Neural cell (in vitro differentiated cells): ENCODE measurements at regions not wholly inside any gene's neighbourhood (a gene's known extent, or its start where the extent isn't known, plus 50 kb on each side); places are given as distances from the start of the nearest gene placed in this dataset.

ENCODE experiments used
- CTCF ChIP-seq: fragments of 450-650 bp; IDR thresholded peaks from 2 replicates; pipeline ENCODE4 v1.5.1; 2014; ENCODE audit warnings: antibody characterized with exemption, mild to moderate bottlenecking, moderate library complexity; ENCODE audit not compliant: poor library complexity, severe bottlenecking
- EZH2 ChIP-seq: fragments of 200-600, 300-800 bp; shearing (Covaris generic), sonication (generic); IDR thresholded peaks from 2 replicates; pipeline ENCODE4 v1.6.1; 2014; ENCODE audit warnings: antibody characterized with exemption, low read length, borderline replicate concordance, mild to moderate bottlenecking; ENCODE audit not compliant: insufficient read depth, poor library complexity, severe bottlenecking
- MXI1 ChIP-seq: fragments of 450-650 bp; conservative IDR thresholded peaks from 2 replicates; pipeline ENCODE4 v1.6.1; 2014; ENCODE audit warnings: antibody characterized with exemption, mild to moderate bottlenecking; ENCODE audit not compliant: poor library complexity, severe bottlenecking

GRCh38 chr3:106440672-106441071 lies 571.9 kb upstream of the CBLB start:
- no peak for TF ChIP-seq EZH2
- no peak for TF ChIP-seq CTCF
- no peak for TF ChIP-seq MXI1
